ENCODE measurements at regions not wholly inside any gene's neighbourhood (a gene's known extent, or its start where the extent isn't known, plus 50 kb on each side); places are given as distances from the start of the nearest gene placed in this dataset.
A peak's percentile ranks its signal among the peaks of the same experiment; 100 is the strongest.

DNA sequence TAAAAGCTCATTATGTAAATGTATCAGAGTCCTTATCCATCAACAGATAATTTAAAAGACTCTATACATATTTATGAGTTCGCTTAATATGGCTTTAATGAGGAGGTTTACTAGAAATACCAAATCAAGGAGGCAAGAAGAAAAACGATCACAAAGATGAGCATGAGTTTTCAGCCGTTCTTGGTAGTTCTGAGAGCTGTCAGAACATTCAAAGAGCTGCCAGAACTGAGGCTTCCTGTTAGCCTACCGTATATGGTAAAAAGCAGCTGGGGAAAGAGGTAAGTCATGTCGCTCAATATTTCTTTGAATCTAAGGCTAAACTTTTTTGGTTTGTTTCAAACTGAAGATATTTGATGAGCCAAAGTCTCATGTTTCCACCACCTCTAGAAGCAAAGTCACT is 115.3 kb upstream of the PLXNC1 start:
- no peak for FAIRE-seq

DNA sequence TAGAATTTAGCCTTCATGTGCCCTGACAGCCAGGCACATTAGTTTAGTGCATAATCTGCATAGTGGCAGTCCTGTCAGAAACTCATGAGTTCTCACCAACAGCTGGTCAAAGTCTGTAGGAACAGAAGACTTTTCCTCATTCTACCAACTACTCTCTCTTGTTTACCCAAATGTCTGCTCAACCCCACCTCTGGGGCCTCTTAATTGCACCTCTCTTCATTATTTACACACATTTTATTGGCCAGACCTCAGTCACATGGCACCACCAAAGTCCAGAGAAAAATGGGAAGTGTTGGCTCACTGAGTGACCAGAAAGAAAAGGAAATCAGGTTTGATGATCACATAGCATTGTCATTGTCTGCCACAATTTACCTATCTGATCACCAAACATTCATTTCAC is 114.6 kb upstream of the PLXNC1 start:
- no peak for FAIRE-seq

DNA sequence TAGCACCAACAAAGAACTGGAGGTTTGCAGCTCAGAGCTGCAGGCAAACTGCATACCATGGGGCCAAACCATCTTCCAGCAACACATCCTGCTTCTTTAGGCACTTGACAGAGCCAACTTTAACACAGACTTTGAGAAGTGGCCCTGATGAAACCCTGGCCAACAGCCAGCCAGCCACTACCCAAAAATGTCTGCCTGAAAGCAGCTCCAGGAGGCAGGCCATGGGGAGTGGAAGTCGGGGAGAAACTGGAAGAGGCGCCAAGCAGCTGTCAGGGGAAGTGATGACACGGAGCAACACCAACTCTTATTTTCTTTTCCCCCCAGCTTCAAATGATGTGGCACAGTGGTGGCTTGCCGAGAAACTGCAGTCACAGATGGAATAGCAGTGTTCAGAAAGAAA is 110.9 kb upstream of the PLXNC1 start:
- FAIRE-seq = no peak

DNA sequence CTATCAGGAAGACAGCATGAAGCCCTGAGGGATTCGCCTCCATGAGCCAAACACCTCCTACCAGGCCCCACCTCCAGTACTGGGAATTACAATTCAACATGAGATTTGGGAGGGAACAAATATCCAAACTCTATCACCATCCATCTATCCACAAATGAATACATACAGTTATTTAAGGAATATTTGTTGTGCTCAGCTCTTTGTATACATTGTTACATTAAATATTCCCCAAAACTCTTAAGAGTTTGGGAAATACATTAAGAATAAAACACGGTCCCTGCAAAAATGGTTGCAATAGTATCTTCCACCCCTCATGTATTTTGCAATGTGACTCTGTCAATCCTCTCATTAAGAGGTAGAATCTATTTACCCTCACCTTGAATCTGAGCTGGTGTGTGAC is 109.8 kb upstream of the PLXNC1 start:
- no peak for FAIRE-seq

DNA sequence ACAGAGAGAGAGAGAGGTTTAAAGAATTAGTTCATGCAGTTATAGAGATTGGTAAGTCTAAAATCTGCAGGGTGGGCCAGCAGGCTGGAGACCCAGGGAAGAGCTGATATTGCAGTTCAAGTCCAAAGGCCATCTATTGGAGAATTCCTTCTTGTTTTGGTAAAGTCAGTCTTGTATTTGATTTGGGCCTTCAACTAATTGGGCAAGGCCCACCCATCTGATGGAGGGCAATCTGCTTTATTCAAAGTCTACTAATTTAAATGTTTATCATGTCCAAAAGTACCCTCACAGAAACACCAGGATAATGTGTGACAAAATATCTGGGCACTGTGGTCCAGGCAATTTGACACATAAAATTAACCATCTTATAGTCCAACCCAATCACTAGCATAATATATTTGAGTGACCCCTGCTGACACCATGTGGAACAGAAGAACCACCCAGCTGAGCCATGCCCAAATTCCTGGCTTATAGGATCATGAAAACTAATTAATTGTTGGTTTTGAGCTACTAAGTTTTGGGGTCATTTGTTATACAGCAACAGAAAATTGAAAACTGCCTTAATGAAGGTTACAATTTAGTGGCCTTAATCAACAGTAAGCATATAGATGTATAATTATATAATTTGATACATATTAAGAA is 109.1 kb upstream of the PLXNC1 start:
- FAIRE-seq = no peak

DNA sequence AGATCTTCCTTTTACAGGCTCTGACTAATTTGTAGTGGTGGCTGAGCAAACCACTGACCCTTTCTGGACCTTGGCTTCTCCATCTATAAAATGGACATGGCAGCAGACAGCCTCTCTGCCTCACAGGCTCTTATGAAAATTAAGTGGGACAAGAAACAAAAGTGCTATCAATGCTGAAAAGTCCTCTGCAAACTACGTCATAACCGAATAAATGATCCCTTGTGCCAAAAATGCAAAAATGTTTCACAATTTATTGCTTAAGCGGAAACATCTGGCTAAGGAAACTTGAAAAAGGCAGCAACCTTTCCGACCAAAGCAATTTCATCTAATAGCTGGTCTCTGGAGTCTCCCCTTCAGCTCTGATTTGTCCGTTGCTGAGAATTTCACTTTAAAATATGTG is 108.5 kb upstream of the PLXNC1 start:
- no peak for FAIRE-seq

DNA sequence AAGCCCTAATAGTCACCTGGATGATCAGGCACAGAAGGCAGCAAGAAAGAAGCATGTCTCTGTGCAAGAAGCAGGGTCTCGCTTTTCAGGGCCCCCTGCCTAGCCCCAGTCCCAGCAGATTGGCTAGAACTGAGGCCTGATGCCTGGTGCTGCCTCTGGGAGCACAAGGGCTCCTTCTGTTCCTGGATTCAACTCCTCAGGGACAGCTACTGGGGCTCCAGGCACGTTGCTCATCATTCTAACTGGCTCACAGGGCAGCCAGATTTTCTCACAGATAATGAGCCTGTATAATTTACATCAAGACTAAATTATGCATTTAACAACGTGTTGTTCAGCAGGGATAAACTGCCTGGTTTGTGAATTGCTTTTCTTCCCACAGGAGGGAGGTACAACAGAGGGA is 106.5 kb upstream of the PLXNC1 start:
- no peak for FAIRE-seq

DNA sequence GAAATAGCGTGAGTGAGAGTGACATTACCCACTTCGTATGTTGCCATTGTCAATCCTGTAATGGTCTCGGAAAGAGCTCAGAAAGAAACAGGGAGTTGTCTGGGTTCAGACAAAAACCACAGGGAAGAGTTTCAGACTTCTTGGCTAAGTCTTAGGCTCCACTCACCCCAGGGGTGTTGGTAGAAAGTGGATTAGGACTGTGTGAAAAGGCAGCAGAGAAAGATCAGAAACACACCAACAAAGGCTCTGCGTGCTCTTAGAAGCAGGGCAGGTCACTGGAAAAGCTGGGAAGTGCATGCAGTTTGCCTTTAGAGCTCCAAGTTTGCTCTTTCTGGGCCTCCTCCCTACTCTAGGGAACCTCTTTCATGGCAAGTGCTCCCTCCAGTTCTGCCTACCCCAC is 106.1 kb upstream of the PLXNC1 start:
- no peak for FAIRE-seq

DNA sequence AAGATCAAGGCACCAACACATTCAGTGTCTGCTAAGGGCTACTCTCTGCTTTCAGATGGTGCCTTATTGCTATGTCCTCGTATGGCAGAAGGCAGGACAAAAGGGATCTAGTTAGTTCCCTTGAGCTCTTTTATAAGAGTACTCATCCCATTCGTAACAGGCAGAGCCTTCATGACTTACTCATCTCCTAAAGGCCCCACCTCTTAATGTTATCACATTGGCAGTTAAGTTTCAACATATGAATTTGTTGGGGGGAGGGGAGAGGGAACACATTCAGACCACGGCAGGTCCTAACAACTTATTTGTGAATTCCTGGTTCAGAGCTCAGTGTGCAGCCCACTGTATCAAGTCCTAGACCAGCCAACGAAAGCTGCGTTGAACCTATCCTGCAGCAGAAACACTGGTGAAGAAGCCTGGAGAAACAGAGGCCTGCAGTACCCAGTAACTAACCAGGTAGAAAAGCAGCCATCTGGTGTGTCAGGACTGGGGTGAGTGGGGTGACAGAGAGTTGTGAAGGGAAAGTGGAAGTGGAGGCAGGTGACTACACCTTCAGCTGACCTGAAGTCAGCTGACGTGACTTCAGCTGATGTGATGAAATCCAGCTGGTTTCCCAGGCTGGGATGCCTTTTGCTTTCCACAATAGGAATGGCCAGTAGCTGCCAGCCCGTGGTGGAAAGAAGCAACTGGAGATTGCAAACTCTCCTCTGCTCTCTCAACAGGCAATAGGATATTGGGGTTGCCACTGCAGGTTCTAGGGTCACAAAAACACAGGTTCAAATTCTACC is 101.6 kb upstream of the PLXNC1 start:
- no peak for FAIRE-seq

DNA sequence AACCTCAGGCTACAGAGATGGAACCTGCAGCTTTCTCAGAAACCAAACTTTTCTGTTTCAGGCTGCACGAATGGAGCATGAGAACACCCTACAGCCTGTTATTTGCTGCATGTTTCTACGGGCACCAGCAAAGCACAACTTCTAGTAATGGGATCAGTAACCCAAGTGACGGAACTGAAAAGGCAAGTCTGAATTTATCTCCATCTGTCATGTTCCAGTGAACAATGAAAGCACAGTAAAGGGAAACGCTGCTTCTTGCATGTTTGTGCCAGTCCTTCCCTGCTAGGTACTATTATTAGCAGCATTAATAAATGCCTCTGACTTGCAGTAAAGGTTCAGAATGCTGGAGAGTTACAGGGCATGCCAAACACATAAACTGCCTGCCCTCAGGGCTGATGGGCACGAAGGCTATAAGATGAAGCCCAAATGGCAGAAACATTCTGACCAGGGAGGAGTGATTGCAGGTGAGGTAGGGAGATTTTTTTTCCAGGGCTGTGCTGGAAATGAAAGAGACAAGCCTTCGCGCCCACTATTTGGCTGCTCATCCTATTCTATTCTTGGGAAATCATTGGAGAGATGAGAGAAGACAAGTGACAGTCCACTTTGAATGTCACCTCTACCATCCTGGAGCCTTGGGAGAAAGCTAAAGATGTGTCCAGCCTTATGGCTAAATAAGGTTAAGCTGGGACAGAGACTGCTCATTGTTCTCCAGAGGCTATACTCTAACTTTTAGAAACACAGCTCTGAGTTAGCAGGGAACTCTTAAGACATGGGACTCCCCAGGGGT is 100.4 kb upstream of the PLXNC1 start:
- no peak for FAIRE-seq

DNA sequence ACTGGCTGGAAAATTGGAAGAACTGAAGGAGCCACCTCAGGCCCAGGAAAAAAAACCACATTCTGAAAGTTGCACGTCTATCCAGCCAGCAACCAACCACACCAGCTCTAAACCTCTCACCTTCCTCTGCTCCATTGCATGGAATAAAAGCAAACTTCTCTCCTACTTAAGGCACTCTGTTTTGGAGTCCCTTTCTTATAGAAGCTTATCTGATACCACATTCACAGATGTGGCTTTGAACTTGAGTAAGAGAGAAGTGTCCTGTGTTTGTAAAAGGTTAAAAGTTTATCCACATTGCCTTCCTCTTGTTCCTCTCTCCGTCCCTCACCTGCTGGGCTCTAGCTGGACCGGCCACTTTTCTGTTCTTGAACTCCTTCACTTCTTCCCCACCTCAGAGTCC is 99.6 kb upstream of the PLXNC1 start:
- FAIRE-seq = no peak

DNA sequence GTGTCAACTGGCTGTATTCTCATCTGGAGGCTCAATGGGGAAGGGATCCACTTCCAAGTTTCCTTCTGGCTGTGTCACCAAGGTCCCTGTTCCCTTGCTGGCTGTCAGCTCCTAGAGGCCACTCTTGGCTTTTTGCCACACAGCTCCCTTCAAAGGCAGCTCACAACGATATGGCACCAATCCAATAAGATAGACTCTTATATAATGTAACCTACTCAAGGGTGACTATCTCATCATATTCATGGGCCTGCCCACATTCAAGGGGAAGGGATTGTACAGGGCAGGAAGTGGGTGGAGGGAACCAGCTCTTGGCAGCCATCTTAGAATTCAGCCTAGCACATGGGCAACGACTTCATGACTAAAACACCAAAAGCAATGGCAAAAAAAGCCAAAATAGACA is 98.7 kb upstream of the PLXNC1 start:
- no peak for FAIRE-seq

DNA sequence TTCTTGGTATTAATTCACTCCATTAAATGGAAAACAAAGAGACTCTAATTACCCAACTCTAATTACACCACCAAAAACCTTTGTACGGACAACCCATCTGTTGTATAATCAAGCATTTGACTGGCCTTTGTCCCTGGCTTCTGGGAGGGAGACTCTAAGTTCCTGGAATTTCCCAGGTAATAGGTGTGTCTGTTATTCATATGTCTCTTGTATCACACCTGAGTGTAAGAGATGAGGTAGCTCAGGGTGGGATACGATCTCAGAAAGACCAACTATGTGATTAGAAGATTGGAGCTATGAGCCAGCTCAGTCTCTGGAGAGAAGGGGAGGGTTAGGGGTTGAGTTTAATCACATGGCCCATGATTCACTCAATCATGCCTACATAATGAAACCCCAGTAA is 94.7 kb upstream of the PLXNC1 start:
- FAIRE-seq = peak; percentile 5

DNA sequence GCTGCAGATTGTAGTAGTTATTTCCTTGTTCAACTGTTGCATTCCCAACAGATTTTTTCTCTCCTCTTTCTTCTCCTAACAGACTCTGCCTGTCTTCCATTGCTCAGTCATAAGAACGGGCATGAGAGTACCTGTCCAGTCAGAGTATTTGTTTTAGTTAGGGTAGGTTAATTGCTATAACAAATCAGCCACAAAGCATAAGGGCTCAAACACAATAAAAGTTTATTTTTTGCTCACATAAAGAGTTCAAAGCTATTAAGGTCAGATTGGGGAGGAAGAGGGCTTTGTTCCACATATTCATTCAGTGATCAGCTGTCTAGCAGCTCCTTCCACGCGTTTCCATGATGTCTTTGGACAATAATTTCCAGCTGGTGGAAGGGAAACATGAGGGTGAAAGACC is 92.8 kb upstream of the PLXNC1 start:
- FAIRE-seq = no peak

DNA sequence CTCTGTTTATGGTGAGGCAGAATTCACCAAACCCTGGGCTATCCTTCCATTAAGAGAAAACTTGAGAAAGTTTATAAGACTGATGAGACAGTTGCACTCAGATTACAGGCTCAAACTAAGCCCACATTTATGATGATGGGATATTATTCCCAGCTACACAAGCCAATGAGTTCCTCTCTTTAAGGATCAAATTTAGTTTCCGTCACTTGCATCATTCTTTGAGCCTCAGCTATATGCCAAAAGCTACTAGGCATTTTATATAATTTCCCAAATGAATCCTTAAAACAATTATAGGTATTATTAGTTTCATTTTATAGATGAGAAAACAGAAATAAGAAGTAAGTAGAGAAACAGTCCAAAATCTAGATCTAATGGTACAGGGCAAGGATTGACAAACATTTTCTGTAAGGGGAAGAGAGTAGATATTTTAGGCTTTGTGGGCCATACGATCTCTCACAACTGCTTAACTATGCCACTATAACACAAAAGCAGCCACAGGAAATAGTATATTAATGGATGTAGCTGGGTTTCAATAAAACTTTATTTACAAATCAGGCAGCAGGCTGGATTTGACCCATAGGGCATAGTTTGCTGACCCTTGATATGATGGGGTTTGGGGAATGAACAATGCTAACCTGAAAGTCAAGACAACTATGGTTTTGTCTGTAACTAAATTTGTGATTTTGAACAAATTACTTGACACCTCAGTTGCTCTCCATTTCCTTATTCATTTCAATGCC is 91.8 kb upstream of the PLXNC1 start:
- no peak for FAIRE-seq

DNA sequence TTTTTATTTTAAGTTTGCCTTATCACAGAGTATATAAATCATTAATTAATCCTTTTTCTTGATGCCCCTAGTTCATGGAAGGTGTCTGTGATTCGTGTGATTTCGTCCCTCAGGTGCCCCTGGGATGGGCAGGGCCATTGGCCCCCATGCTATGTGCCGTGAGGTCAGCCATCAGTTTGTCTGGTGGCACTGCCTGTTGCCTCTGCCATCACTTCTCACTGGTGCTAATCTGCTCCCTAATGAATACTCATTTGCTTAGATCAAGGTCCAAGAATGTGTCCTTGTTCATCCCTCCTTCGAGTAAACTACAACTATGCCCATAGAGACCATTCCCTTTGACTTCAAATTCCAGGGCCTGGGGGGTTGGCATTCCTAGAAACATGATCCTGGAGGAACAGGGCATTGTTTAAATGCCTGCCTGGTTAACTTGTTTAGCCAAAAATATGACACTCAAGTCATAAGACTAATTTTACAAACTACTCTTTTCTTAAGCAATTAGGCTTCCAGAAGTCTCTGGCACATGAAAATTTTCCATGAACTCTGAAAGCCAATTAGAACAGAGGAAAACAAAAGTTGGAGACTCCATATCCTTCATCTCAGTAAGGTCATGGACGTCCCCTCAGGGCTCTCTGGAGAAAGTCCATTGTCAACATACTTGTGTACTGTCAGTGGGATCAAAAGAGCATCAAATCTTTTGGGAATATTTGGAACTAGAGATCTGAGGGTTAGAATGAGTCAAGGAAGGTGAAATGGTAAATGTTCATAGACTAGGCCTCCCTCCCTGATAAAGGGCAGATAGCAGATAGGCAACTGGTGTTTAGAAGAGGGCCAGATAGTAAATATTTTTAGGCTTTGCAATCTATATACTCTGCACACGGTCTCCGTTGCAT is 90.9 kb upstream of the PLXNC1 start:
- FAIRE-seq = no peak

DNA sequence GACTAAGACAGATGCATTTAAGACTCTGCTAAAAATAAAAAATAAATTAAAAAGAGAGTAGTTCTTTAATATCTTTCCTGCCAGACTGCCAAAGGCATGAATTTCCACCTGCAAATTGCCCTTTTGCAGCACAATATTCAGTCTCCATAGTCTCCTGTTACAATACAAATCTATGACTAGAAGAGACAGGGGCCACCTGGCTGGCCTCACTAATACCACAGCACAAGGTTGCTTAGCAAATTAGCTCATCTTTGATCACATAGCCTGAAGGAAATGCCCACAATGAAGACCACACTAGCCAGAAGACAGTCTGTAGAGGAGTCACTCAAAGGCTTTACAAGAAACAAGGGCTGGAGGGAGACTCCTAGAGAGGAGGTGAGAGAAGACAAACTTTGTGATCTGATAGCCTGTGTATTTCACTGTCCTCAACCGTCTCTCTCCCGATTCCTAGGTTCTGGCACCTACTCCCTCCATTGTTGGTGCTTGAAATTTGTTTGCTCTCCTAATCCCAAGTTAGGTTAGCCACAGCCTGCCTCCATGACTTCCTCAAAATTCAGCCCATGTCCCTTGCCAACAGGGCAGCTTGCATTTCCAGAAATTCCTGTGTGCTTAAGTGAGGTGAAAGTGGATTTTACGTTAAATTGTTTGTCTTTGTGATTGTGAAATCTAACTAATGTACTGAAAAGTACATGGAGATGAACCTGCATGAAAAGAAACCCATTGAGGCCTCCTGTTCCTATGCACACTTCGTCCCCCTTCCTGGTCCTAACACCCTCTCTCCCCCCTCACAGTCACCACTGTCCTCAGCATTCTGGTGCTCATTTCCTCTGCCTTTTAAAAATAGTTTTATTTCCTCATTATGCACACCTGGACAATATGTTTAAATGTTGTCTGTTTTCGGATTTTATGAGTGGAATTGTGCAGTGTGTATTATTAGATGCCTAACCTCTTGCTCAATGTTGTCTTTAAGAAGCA is 88.7 kb upstream of the PLXNC1 start:
- FAIRE-seq = no peak

DNA sequence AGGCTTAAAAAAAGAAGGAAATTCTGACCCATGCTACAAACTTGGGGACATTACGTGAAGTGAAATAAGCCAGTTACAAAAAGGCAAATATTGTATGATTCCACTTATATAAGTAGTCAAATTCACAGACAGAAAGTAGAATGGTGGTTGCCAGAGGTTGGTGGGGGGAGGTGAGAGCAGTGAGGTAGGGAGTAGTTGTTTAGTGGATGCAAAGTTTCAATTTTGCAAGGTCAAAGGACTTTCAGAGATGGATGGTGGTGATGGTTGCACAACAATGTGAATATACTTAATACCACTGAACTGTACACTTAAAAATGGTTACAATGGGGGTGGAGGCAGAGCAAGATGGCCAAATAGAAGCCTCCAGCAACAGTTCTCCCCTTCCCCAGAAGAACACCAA is 86.2 kb upstream of the PLXNC1 start:
- FAIRE-seq = no peak

DNA sequence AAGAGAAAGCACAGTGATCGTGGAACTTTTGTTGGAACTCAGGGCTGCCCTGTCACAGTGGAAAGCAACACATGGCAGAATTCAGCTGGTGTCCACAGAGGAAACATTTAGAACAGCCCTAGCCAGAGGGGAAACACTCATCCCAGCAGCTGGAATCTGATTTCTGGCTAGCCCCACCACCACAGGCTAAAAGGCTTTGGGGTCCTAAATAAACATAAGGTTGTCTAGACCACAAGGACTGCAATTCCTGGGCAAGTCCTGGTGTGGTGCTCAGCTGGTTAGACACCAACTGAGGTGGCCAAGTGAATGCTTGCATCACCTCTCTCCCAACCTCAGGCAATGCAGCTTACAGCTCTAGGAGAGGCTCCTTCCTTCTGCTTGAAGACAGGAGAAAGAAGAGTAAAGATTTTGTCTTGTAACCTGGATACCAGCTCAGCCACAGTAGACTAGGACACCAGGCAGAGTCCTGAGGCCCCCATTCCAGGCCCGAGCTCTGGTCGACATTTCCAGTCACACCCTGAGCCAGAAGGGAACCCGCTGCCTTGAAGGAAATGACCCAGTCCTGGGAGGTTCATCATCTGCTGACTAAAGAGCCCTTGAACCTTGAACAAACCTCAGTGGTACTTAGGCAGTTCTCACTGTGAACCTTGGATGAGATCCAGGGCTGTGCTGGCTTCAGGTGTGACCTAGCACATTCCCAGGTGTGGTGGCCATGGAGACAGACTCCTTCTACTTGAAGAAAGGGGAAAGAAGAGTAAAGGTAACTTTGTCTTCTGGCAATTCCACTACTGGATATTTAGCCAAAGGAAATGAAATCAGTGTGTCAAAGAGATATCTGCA is 85.4 kb upstream of the PLXNC1 start:
- no peak for FAIRE-seq

DNA sequence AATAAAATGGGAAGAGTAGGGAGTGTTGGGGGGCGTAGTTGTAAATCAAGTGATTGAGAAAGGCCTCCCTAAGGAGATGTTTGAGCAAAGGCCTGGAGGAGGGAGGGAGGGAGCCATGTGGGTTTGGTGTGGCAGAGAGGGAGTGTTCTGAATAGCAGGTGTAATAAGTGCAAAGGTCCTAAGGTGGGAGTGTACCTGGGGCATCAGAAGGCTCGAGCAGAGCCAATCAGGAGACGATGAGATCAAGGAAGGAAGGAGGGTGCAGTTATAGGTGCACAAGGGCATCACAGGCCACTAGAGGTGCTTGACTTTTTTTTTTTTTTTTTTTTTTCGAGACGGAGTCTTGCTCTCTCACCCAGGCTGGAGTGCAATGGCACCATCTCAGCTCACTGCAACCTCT is 77.9 kb upstream of the PLXNC1 start:
- no peak for FAIRE-seq

Measured in colon (tissue), 2 donors.